ENCODE measurements at regions not wholly inside any gene's neighbourhood (a gene's known extent, or its start where the extent isn't known, plus 50 kb on each side); places are given as distances from the start of the nearest gene placed in this dataset.

DNA sequence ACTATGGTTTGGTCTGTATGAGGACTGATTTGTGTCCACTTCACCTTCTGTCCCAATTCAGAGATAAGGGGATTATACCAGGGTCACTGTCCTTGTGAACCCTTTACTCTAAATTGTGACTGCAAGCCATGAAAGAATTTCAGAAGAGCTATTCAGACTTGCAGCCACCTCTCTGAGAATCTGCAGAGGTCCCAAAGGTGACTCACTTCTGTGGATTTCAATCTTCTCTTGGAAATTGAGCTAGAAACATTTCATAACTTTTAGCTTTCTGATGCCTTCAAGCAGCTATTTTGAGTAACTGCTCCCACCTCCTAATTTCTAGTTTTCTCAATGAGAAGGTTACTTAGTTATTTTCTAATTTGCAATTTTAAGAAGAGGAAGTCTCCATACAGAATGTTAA lies 1242.4 kb upstream of the ACVR2A start:
- TF ChIP-seq, protein P1, sequence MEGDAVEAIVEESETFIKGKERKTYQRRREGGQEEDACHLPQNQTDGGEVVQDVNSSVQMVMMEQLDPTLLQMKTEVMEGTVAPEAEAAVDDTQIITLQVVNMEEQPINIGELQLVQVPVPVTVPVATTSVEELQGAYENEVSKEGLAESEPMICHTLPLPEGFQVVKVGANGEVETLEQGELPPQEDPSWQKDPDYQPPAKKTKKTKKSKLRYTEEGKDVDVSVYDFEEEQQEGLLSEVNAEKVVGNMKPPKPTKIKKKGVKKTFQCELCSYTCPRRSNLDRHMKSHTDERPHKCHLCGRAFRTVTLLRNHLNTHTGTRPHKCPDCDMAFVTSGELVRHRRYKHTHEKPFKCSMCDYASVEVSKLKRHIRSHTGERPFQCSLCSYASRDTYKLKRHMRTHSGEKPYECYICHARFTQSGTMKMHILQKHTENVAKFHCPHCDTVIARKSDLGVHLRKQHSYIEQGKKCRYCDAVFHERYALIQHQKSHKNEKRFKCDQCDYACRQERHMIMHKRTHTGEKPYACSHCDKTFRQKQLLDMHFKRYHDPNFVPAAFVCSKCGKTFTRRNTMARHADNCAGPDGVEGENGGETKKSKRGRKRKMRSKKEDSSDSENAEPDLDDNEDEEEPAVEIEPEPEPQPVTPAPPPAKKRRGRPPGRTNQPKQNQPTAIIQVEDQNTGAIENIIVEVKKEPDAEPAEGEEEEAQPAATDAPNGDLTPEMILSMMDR (IDR thresholded peaks at IDR 0.05): no peak
- TF ChIP-seq POLR2A (IDR thresholded peaks at IDR 0.05): no peak
